ENCODE measurements at regions not wholly inside any gene's neighbourhood (a gene's known extent, or its start where the extent isn't known, plus 50 kb on each side); places are given as distances from the start of the nearest gene placed in this dataset.

DNA sequence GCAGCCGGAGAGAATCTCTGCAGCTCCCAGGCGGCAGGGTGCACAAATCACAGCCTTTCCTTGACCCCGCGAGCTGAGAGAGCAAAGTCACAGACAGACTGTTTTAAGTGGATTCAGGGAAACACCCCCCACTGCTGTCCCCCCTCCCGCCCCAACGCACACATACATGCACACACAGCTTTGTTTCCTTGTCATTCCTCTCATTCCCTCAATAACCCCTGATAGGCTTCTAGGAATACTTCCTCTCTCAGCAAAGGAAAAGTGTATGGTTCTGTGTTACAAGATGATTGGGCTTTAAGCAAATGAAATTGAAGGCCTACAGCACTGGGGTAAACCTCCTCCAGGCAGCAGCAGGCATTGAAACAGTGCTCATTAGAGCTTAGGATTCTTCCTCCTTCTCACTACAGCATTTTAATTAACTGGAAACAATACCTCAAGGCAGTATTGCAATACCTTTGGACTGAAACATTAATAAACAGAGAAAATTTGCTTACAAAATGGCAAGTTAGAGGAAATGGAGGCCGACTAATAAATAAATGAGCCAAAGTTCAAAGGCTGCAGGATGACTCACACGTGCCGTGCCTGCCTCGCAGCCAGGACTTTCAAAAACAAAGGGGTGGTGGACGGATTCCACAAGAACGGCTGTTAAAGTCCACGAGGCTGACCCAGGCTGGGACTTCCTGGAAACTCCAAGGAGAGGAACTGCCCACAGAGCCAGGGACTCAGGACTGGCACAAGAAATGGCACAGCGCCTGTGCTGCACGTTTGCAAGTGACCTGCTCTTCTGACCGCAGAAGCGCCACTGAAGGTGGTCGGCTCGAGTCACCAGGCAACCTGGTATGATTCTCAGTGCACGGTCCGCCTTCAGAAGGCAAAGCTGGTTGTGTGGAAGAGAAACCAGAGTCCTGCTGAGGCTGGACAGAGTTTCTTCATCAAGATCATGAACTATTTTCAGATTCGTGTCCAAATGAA, 236.2 kb downstream of the SYK start:
- no peaks in the 10 kb centered on the region for H3K27me3 ChIP-seq
- H3K9me3 ChIP-seq: no peaks in the 10 kb centered on the region

DNA sequence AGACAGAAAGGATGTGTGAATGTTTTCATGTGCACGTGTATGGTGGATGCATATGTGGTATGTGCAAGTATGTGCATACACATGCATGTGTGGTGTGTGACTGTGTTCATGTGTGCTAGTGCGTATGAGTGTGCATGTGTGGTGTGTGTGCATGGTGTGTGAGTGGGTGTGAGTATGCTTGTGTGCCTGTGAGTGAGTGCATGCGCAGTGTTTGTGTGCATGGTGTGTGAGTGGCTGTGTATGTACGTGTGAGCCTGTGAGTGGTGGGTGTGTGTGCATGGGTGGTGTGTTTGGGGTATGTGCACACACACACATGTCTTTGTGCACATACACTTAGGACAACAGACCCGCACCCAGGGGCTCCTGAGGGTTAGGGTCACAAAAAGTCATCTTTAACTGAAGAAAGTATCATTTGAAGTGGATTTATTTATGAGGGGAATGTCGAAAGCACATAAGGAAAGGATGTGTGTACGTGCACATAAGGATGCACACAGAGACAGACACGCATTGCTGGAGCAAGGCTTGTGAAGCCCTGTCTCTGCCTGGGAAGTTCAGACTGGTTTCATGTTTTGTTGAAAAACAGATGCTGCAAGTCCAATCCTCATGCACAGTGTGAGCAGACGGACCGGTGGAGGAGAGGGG, 237.0 kb downstream of the SYK start:
- no peak overlapping the region for H3K27ac ChIP-seq
- H3K9ac ChIP-seq (ENCODE audit: low read depth in 2 of 2, low read length in 2 of 2): no peak overlapping the region
- DNase-seq: no peak
- H3K27me3 ChIP-seq: no peaks in the 10 kb centered on the region
- no peak overlapping the region for H3K4me3 ChIP-seq
- H3K36me3 ChIP-seq: no peaks in the 10 kb centered on the region
- H3K4me1 ChIP-seq: peaks cover 7% of the 10 kb centered on the region
- TF ChIP-seq, protein P1, sequence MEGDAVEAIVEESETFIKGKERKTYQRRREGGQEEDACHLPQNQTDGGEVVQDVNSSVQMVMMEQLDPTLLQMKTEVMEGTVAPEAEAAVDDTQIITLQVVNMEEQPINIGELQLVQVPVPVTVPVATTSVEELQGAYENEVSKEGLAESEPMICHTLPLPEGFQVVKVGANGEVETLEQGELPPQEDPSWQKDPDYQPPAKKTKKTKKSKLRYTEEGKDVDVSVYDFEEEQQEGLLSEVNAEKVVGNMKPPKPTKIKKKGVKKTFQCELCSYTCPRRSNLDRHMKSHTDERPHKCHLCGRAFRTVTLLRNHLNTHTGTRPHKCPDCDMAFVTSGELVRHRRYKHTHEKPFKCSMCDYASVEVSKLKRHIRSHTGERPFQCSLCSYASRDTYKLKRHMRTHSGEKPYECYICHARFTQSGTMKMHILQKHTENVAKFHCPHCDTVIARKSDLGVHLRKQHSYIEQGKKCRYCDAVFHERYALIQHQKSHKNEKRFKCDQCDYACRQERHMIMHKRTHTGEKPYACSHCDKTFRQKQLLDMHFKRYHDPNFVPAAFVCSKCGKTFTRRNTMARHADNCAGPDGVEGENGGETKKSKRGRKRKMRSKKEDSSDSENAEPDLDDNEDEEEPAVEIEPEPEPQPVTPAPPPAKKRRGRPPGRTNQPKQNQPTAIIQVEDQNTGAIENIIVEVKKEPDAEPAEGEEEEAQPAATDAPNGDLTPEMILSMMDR (IDR thresholded peaks at IDR 0.05): no peak
- intact Hi-C loops (cut with DNase I): loop anchor here (2.0 to 10.0 kb wide), 2 partner anchors 124 to 394 kb away; no protein-coding TSS in a partner anchor
- no peaks in the 10 kb centered on the region for H3K9me3 ChIP-seq

More for the DNA sequence above, 236.2 kb downstream of the SYK start:
- Histone ChIP-seq H3K27ac (peak overlapping the region; percentile 31), H3K9ac (ENCODE audit: low read depth in 2 of 2, low read length in 2 of 2) (peak overlapping the region in 1 of 2 donors; percentile 1), H3K36me3 (no peaks in the 10 kb centered on the region), H3K4me1 (peaks cover 7% of the 10 kb centered on the region), H3K4me3 (no peak overlapping the region)
- intact Hi-C loops (cut with DNase I): loop anchor here (2.0 to 10.0 kb wide), 2 partner anchors 123 to 395 kb away; no protein-coding TSS in a partner anchor
- DNase-seq: peak; percentile 86
- TF ChIP-seq, protein P1 (IDR thresholded peaks at IDR 0.05): no peak

DNA sequence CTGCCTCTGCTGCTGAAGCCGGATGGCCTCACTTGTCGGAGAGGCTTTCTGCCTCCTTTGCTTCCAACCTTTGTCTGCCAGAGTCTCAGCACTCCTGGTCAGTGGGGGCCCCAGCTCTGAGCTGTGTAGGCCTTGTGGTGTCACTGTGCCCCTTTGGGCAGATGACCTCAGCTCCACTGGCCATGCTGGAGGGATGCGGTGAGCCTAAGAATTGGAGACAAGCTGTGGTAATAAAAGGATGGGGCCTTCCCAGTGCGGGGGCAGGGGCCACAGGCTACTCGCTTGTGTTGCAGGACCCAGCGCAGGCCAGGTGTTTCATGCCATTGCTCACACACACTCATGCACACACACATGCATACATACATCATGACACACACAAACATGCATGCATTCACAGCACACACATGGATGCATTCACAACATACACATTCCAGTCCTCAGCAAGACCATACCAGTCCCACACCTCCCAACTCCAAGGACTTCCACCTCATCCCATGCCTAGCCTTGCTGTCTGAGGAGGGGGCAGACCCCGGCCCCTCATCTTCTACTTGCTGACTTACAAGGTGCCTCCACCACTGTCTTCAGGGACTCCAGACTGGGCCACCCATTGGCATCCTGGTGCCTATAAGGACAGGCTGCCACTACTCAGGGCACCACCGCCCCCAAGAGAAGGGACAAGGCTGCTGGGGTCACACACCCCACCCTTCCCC, 237.7 kb downstream of the SYK start:
- Histone ChIP-seq H3K4me3 (no peak overlapping the region), H3K9me3 (no peaks in the 10 kb centered on the region), H3K27ac (no peak overlapping the region), H3K36me3 (no peaks in the 10 kb centered on the region), H3K9ac (ENCODE audit: low read depth in 2 of 2, low read length in 2 of 2) (no peak overlapping the region), H3K4me1 (peaks cover 7% of the 10 kb centered on the region), H3K27me3 (no peaks in the 10 kb centered on the region)
- DNase-seq: no peak
- intact Hi-C loops (cut with DNase I): loop anchor here (2.0 to 10.0 kb wide), 2 partner anchors 124 to 394 kb away; no protein-coding TSS in a partner anchor
- TF ChIP-seq, protein P1 (IDR thresholded peaks at IDR 0.05): no peak

DNA sequence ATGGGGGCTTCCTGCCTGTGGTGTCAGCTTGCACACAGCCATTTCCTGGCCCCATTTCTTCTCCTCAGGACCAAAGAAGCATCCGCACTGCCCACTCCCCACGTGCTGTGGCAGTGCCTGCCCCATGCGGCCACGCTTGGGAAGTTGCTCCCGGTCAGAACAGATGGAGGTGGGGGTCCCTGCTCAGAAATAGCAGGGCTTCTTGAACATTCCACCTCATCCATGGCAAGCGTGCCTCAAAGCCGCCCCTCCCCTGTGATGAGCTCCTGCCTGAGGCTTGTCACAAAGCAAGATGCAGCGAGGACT, 238.2 kb downstream of the SYK start:
- Histone ChIP-seq H3K9me3 (no peaks in the 10 kb centered on the region), H3K9ac (ENCODE audit: low read depth in 2 of 2, low read length in 2 of 2) (no peak overlapping the region), H3K27ac (no peak overlapping the region), H3K4me3 (no peak overlapping the region), H3K27me3 (no peaks in the 10 kb centered on the region), H3K4me1 (peaks cover 7% of the 10 kb centered on the region), H3K36me3 (no peaks in the 10 kb centered on the region)
- intact Hi-C loops (cut with DNase I): loop anchor here (2.0 to 10.0 kb wide), 2 partner anchors 125 to 393 kb away; no protein-coding TSS in a partner anchor
- no peak for DNase-seq
- TF ChIP-seq, protein P1 (IDR thresholded peaks at IDR 0.05): no peak

All from colonic mucosa (tissue), 4 donors.